ENCODE measurements at regions not wholly inside any gene's neighbourhood (a gene's known extent, or its start where the extent isn't known, plus 50 kb on each side); places are given as distances from the start of the nearest gene placed in this dataset.

DNA sequence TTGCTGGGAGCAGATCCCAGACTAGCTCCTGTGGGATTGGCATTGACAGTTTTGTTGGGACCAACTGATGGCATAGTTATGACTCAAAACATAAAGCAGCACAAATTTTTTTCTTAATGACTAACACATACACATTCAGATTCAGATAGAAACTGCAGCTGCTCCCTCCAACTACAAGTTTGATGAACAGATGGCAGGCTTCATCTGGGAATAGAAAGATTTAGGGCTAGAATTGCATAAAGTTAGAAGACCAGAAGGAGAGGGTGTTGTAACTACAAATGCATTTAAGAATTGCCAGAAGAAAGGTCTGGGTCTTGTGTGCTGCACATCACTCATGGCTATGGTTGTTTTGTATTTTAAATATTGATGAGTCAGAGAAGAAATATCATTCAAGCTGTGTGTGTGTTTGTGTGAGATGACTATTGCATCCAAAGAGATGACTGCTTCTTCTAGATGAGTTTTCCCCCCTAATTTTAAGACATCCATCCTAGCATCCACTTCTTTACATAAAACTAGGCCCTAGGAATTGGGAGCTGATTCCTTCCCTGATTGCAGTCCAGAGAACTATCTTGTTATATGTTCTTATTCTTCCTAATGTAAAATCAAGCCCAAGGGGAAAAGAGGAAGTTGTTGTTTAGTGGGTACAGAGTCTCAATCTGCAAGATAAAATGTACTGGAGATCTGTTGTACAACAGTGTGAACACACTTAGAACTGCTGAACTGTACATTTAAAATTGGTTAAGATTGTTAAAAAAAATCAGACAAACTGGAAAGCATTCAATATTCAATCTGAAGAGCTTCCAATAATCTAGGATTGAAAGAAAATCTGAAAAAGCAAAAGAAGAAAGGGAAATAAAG lies 175.1 kb downstream of the PARM1 start (continued):
- TF ChIP-seq ZNF639 (CRISPR knock-in tag; conservative IDR thresholded peaks at IDR 0.05 in 1 of 2, IDR thresholded peaks at IDR 0.05 in 1 of 2): no peak
- TF ChIP-seq MYC (IDR thresholded peaks at IDR 0.05; ENCODE audit: low read depth, low read length): no peak
- TF ChIP-seq MYC (CRISPR knock-in tag; IDR thresholded peaks at IDR 0.05; ENCODE audit: borderline replicate concordance, low read depth): no peak
- TF ChIP-seq NFYB (IDR thresholded peaks at IDR 0.05; ENCODE audit: extremely low read depth, insufficient read length): no peak
- TF ChIP-seq ZNF766 (CRISPR knock-in tag; conservative IDR thresholded peaks at IDR 0.05): no peak

GRCh38 chr4:75102787-75103085 lies 169.8 kb downstream of the PARM1 start:
- no peak for FAIRE-seq

More at GRCh38 chr4:75102787-75103085, 169.8 kb downstream of the PARM1 start:
- Histone ChIP-seq H3K27me3 (ENCODE audit: control insufficient read depth in 2 of 2, insufficient read depth in 2 of 2, low read length in 2 of 2) (no peaks in the 10 kb centered on the region), H3K4me1 (replicated peaks in 1 of 2; ENCODE audit: control insufficient read depth in 2 of 2, insufficient read depth in 2 of 2, low read length in 2 of 2) (no peaks in the 10 kb centered on the region), H3K27ac (ENCODE audit: extremely low read depth, low read depth, low read length) (no peak overlapping the region), H2AFZ (ENCODE audit: low read depth, low read length) (no peak overlapping the region), H3K4me2 (ENCODE audit: insufficient read depth, low read length) (no peak overlapping the region), H4K20me1 (replicated peaks; ENCODE audit: control insufficient read depth, insufficient read depth, low read length) (no peaks in the 10 kb centered on the region), H3K9me3 (replicated peaks; ENCODE audit: control insufficient read depth, insufficient read depth, low read depth, low read length) (no peaks in the 10 kb centered on the region), H3K9me1 (ENCODE audit: control insufficient read depth, insufficient read depth, low read length) (no peaks in the 10 kb centered on the region), H3K9ac (ENCODE audit: insufficient read depth in 1 of 2, low read depth in 2 of 2, low read length in 2 of 2) (no peak overlapping the region), H3K4me3 (no peak overlapping the region), H3K36me3 (ENCODE audit: control insufficient read depth, insufficient read depth, low read length) (no peaks in the 10 kb centered on the region), H3K79me2 (ENCODE audit: control insufficient read depth, insufficient read depth, low read length) (no peaks in the 10 kb centered on the region)
- TF ChIP-seq ZNF212 (CRISPR knock-in tag; IDR thresholded peaks at IDR 0.05) (no peak), SMAD3 (CRISPR knock-in tag; conservative IDR thresholded peaks at IDR 0.05) (no peak), ZNF785 (CRISPR knock-in tag; IDR thresholded peaks at IDR 0.05) (no peak), IRF1 (CRISPR knock-in tag; IDR thresholded peaks at IDR 0.05; ENCODE audit: borderline replicate concordance) (no peak), THRB (CRISPR knock-in tag; conservative IDR thresholded peaks at IDR 0.05) (no peak)
- TF ChIP-seq, protein P1, sequence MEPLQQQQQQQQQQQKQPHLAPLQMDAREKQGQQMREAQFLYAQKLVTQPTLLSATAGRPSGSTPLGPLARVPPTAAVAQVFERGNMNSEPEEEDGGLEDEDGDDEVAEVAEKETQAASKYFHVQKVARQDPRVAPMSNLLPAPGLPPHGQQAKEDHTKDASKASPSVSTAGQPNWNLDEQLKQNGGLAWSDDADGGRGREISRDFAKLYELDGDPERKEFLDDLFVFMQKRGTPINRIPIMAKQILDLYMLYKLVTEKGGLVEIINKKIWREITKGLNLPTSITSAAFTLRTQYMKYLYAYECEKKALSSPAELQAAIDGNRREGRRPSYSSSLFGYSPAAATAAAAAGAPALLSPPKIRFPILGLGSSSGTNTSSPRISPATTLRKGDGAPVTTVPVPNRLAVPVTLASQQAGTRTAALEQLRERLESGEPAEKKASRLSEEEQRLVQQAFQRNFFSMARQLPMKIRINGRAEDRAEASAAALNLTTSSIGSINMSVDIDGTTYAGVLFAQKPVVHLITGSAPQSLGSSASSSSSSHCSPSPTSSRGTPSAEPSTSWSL (CRISPR knock-in tag; IDR thresholded peaks at IDR 0.05; ENCODE audit: borderline replicate concordance): no peak
- ATAC-seq (no peak), DNase-seq (ENCODE audit: extremely low read depth in 1 of 4, low spot score in 3 of 4) (no peak)
- BruUV-seq (replicated peaks): no TSS peak
- POLR2A ChIA-PET: no interaction called here
- intact Hi-C loops (cut with micrococcal nuclease) (no loop called here), in situ Hi-C loops (cut with MboI) (no loop called here)
- CTCF ChIA-PET (ENCODE audit: low intra/inter-chr PET ratio): no interaction called here
